Stomach (tissue), 4 donors: ENCODE measurements at regions not wholly inside any gene's neighbourhood (a gene's known extent, or its start where the extent isn't known, plus 50 kb on each side); places are given as distances from the start of the nearest gene placed in this dataset.

Source experiments
- CTCF ChIP-seq, 7 experiments: fragments of 450-650 bp in 4 of 7; fragments of 200-600 bp in 3 of 7; sonication (generic) in 3 of 7; IDR thresholded peaks; one replicate each; pipeline ENCODE4 v1.5.1; 2016 to 2019; ENCODE audit warnings: antibody characterized with exemption in 7 of 7, control low read depth in 2 of 7, mild to moderate bottlenecking in 1 of 7
- POLR2A ChIP-seq, 4 donors: fragments of 450-650 bp; IDR thresholded peaks; one replicate each; pipeline ENCODE4 v1.6.1; 2016; ENCODE audit warnings: antibody characterized with exemption in 4 of 4, control low read depth in 2 of 4, mild to moderate bottlenecking in 1 of 4, moderate library complexity in 1 of 4

GRCh38 chr5:13214182-13214581 is 730.3 kb downstream of the DNAH5 start:
- no peak for TF ChIP-seq CTCF (IDR thresholded peaks at IDR 0.05)
- TF ChIP-seq POLR2A (IDR thresholded peaks at IDR 0.05): no peak
